KMS-11 (cell line): ENCODE measurements at regions not wholly inside any gene's neighbourhood (a gene's known extent, or its start where the extent isn't known, plus 50 kb on each side); places are given as distances from the start of the nearest gene placed in this dataset.

Experiments
- H2AFZ ChIP-seq: fragments of 200-600 bp; sonication (generic); 2 replicates; pipeline ENCODE4 v1.6.1; 2016; ENCODE audit warnings: antibody characterized with exemption, mixed run types, low read depth
- H3K27ac ChIP-seq: fragments of 200-600 bp; sonication (generic); 2 replicates; pipeline ENCODE4 v1.6.1; 2016; ENCODE audit warnings: mild to moderate bottlenecking, mixed run types
- H3K27me3 ChIP-seq: fragments of 200-600 bp; sonication (generic); 2 replicates; pipeline ENCODE4 v1.6.1; 2017; ENCODE audit warnings: mild to moderate bottlenecking, low read depth, mixed run types, moderate library complexity; ENCODE audit not compliant: insufficient read depth
- H3K36me3 ChIP-seq: fragments of 200-600 bp; sonication (generic); 2 replicates; pipeline ENCODE4 v1.6.1; 2017; ENCODE audit warnings: mild to moderate bottlenecking, mixed run types; ENCODE audit not compliant: insufficient read depth
- H3K4me1 ChIP-seq: fragments of 200-600 bp; sonication (generic); 2 replicates; pipeline ENCODE4 v1.6.1; 2016; ENCODE audit warnings: mild to moderate bottlenecking, low read depth, mixed run types; ENCODE audit not compliant: poor library complexity, severe bottlenecking
- H3K4me2 ChIP-seq: fragments of 200-600 bp; sonication (generic); 2 replicates; pipeline ENCODE4 v1.7.0; 2016; ENCODE audit warnings: mild to moderate bottlenecking, mixed run types
- H3K4me3 ChIP-seq: fragments of 200-600 bp; sonication (generic); IDR thresholded peaks from 2 replicates; pipeline ENCODE4 v1.6.1; 2017; ENCODE audit warnings: low read depth, low read length, mixed read lengths; ENCODE audit not compliant: insufficient read depth
- H3K79me2 ChIP-seq: fragments of 200-600 bp; sonication (generic); 2 replicates; pipeline ENCODE4 v1.6.1; 2016; ENCODE audit warnings: low read depth, mixed run types; ENCODE audit not compliant: insufficient read depth
- H3K9ac ChIP-seq: fragments of 200-600 bp; sonication (generic); 2 replicates; pipeline ENCODE4 v1.6.1; 2016; ENCODE audit warnings: mild to moderate bottlenecking, mixed run types
- H4K20me1 ChIP-seq: fragments of 200-600 bp; sonication (generic); 2 replicates; pipeline ENCODE4 v1.6.1; 2016; ENCODE audit warnings: mild to moderate bottlenecking, mixed run types; ENCODE audit not compliant: insufficient read depth
- TF ChIP-seq, protein P1 (sequence below): fragments of 200-600 bp; sonication (generic); conservative IDR thresholded peaks from 2 replicates; pipeline ENCODE4 v1.6.1; 2017; ENCODE audit warnings: low read depth, mild to moderate bottlenecking, antibody characterized with exemption, low read length, moderate library complexity, mixed read lengths

DNA sequence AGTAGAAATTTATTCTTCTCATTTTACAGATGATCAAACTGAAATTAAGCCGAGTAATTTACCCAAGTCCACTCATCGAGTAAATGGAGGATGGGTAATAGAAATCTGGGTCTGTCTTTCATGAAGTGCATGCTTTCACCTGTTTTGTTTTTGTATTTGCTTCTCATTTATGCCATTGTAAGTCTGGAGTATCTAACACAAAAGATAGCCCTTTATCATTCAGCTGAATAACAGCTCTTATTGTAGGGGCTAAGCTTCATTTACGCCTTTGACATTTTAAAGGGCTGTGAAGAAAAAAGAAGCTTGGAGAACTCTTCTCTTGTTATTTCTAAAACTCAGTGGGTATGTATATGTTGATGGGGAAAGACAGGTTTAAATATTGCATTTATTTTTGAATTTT lies 1196.2 kb upstream of the TENM4 start:
- no peaks in the 10 kb centered on the region for H4K20me1 ChIP-seq

DNA sequence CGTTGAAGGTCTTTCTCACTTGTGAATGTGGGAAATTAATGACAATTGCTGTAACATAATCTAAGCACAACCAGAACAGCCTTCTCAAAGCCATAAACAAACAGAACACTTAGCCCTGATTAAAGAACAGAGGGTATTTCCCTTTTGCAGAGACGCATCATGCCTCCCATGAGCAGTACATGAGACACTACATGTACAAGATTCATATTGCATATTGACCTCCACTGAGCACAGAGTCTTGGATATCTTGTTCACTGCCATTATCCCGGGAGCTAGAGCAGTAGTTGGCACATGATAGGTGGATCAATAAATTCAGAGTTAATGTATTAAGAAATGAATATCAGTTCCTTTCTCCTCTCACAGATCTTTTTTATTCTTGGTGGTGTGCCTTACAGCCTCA lies 1194.3 kb upstream of the TENM4 start:
- no peaks in the 10 kb centered on the region for H4K20me1 ChIP-seq
- TF ChIP-seq, protein P1, sequence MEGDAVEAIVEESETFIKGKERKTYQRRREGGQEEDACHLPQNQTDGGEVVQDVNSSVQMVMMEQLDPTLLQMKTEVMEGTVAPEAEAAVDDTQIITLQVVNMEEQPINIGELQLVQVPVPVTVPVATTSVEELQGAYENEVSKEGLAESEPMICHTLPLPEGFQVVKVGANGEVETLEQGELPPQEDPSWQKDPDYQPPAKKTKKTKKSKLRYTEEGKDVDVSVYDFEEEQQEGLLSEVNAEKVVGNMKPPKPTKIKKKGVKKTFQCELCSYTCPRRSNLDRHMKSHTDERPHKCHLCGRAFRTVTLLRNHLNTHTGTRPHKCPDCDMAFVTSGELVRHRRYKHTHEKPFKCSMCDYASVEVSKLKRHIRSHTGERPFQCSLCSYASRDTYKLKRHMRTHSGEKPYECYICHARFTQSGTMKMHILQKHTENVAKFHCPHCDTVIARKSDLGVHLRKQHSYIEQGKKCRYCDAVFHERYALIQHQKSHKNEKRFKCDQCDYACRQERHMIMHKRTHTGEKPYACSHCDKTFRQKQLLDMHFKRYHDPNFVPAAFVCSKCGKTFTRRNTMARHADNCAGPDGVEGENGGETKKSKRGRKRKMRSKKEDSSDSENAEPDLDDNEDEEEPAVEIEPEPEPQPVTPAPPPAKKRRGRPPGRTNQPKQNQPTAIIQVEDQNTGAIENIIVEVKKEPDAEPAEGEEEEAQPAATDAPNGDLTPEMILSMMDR = no peak

More for the DNA sequence above, 1196.2 kb upstream of the TENM4 start:
- H2AFZ ChIP-seq = no peak overlapping the region
- no peaks in the 10 kb centered on the region for H3K79me2 ChIP-seq
- H3K4me2 ChIP-seq = no peak overlapping the region
- no peaks in the 10 kb centered on the region for H3K27me3 ChIP-seq
- H3K27ac ChIP-seq = no peak overlapping the region
- H3K36me3 ChIP-seq = no peaks in the 10 kb centered on the region
- H3K9ac ChIP-seq = no peak overlapping the region
- no peak overlapping the region for H3K4me3 ChIP-seq
- H3K4me1 ChIP-seq = no peaks in the 10 kb centered on the region
- TF ChIP-seq, protein P1 = no peak

DNA sequence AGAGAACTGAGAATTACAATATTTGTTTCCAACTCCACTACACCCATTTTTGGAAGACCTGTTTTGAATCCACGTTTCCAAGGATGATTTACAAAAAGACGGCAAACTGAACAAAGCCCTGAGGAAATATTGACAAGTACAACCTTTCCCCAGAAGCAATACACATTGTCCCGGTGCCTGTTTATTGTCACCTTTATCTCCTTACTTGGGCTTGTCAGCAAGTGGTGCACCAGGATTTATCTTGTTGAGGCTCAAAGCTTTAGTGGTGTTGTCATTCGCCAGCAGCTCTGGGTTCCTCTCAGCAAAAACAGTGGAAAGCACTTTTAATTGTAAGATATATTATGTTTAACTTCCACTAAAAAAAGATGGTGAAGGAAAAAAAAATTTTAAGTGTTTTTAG lies 1191.9 kb upstream of the TENM4 start:
- no peaks in the 10 kb centered on the region for H3K36me3 ChIP-seq
- H3K27ac ChIP-seq = no peak overlapping the region
- H4K20me1 ChIP-seq = no peaks in the 10 kb centered on the region
- H2AFZ ChIP-seq = no peak overlapping the region
- H3K4me2 ChIP-seq = no peak overlapping the region
- no peaks in the 10 kb centered on the region for H3K27me3 ChIP-seq
- no peak overlapping the region for H3K9ac ChIP-seq
- H3K4me3 ChIP-seq = no peak overlapping the region
- no peaks in the 10 kb centered on the region for H3K79me2 ChIP-seq
- TF ChIP-seq, protein P1 = no peak
- H3K4me1 ChIP-seq = no peaks in the 10 kb centered on the region

More for the DNA sequence above, 1194.3 kb upstream of the TENM4 start:
- Histone ChIP-seq H3K9ac (no peak overlapping the region), H3K4me2 (no peak overlapping the region), H3K27ac (no peak overlapping the region), H3K79me2 (no peaks in the 10 kb centered on the region), H2AFZ (no peak overlapping the region), H3K27me3 (no peaks in the 10 kb centered on the region), H3K4me3 (no peak overlapping the region), H3K36me3 (no peaks in the 10 kb centered on the region), H3K4me1 (no peaks in the 10 kb centered on the region)

DNA sequence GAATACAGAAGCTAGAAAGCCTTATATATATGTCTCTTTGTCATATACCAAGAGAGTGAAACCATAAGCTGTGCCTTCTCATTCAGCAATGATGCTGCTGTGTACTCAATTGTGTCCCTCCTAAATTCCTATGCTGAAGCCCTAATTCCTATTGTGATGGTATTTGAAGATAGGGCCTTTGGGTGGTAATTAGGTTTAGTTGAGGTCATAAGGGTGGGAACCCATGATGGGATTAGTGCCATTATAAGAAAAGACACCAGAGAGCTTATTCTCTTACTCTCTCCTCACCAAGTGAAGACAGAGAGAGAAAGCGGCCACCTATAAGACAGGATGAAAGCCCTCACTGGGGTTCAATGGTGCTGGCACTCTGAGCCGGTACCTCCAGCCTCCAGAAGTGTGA lies 1191.3 kb upstream of the TENM4 start:
- Histone ChIP-seq H4K20me1 (no peaks in the 10 kb centered on the region), H3K4me1 (no peaks in the 10 kb centered on the region), H3K4me3 (no peak overlapping the region), H3K27me3 (no peaks in the 10 kb centered on the region), H3K9ac (no peak overlapping the region), H3K27ac (no peak overlapping the region), H3K36me3 (no peaks in the 10 kb centered on the region), H3K79me2 (no peaks in the 10 kb centered on the region), H3K4me2 (no peak overlapping the region), H2AFZ (no peak overlapping the region)
- TF ChIP-seq, protein P1 = no peak

DNA sequence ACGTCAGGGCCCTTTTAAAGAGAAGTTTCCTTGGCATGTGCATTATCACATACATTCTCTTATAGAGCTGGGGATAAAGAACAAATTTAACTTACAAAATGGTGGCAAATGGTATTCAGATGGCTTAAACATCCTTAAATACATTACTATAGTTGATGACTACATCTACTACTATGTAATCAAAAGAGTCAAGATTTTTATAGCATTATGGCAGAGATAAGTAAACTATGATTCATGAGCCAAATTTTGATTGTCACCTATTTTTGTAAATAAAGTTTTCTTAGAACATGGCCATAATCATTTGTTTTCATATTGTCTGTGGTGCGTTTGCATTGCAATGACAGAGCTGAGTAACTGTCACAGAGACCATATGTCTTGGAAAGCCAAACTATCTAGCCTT lies 1188.6 kb upstream of the TENM4 start:
- Histone ChIP-seq H3K4me3 (no peak overlapping the region), H3K79me2 (no peaks in the 10 kb centered on the region), H4K20me1 (no peaks in the 10 kb centered on the region), H3K36me3 (no peaks in the 10 kb centered on the region), H3K27me3 (no peaks in the 10 kb centered on the region), H2AFZ (no peak overlapping the region), H3K4me1 (no peaks in the 10 kb centered on the region), H3K9ac (no peak overlapping the region), H3K4me2 (no peak overlapping the region), H3K27ac (no peak overlapping the region)
- TF ChIP-seq, protein P1 = no peak
